Ramos (cell line): ENCODE measurements at regions not wholly inside any gene's neighbourhood (a gene's known extent, or its start where the extent isn't known, plus 50 kb on each side); places are given as distances from the start of the nearest gene placed in this dataset.

Experiments
- in situ Hi-C: fragments of 300-500 bp; cut with MboI; formaldehyde crosslinking; loops from one replicate; pipeline ENCODE4 v1.14.3; 2022; ENCODE audit warnings: low sequenced_read_pairs; ENCODE audit not compliant: unreplicated experiment

- in situ Hi-C loops = no loop called here
Measured at GRCh38 chr14:61997161-61997560, 234.9 kb downstream of the SNAPC1 start.

- in situ Hi-C loops = no loop called here
Measured at GRCh38 chr14:62001963-62002362, 239.7 kb downstream of the SNAPC1 start.

- in situ Hi-C loops = no loop called here
Measured at GRCh38 chr14:62002642-62003041, 240.4 kb downstream of the SNAPC1 start.

- in situ Hi-C loops = no loop called here
Measured at GRCh38 chr14:62003701-62004100, 241.5 kb downstream of the SNAPC1 start.

- in situ Hi-C loops = no loop called here
Measured at GRCh38 chr14:62006116-62006731, 244.0 kb downstream of the SNAPC1 start.

GRCh38 chr14:62015243-62015642 is 253.0 kb downstream of the SNAPC1 start:
- in situ Hi-C loops = no loop called here

- in situ Hi-C loops = no loop called here
Measured at GRCh38 chr14:62015945-62016344, 253.7 kb downstream of the SNAPC1 start.

- in situ Hi-C loops = no loop called here
Measured at GRCh38 chr14:62017651-62018230, 255.5 kb downstream of the SNAPC1 start.

- in situ Hi-C loops = no loop called here
Measured at GRCh38 chr14:62018606-62019005, 256.4 kb downstream of the SNAPC1 start.

- in situ Hi-C loops = no loop called here
Measured at GRCh38 chr14:62027958-62028357, 265.7 kb downstream of the SNAPC1 start.

- in situ Hi-C loops = no loop called here
Measured at GRCh38 chr14:62029569-62029924, 267.3 kb downstream of the SNAPC1 start.

GRCh38 chr14:62030387-62030786 is 268.2 kb downstream of the SNAPC1 start:
- in situ Hi-C loops = no loop called here

- in situ Hi-C loops = no loop called here
Measured at GRCh38 chr14:62031504-62031903, 269.3 kb downstream of the SNAPC1 start.

GRCh38 chr14:62053188-62053587 is 291.0 kb downstream of the SNAPC1 start:
- in situ Hi-C loops = no loop called here

GRCh38 chr14:62056789-62057188 is 294.6 kb downstream of the SNAPC1 start:
- in situ Hi-C loops = no loop called here

- in situ Hi-C loops = no loop called here
Measured at GRCh38 chr14:62062645-62063044, 300.4 kb downstream of the SNAPC1 start.

GRCh38 chr14:62064751-62065323 is 302.6 kb downstream of the SNAPC1 start:
- in situ Hi-C loops = no loop called here

GRCh38 chr14:62066304-62066703 is 304.1 kb downstream of the SNAPC1 start:
- in situ Hi-C loops = no loop called here

GRCh38 chr14:62071039-62071438 is 308.8 kb downstream of the SNAPC1 start:
- in situ Hi-C loops = no loop called here

GRCh38 chr14:62076368-62076767 is 314.1 kb downstream of the SNAPC1 start:
- in situ Hi-C loops = no loop called here

GRCh38 chr14:62076825-62077605 is 314.8 kb downstream of the SNAPC1 start:
- in situ Hi-C loops = no loop called here
